ENCODE measurements at regions not wholly inside any gene's neighbourhood (a gene's known extent, or its start where the extent isn't known, plus 50 kb on each side); places are given as distances from the start of the nearest gene placed in this dataset.
"Not testable (repeated sequence)": the region's sequence is repeated elsewhere in the genome, so short reads cannot be mapped to it uniquely, and the experiment has no call there.

DNA sequence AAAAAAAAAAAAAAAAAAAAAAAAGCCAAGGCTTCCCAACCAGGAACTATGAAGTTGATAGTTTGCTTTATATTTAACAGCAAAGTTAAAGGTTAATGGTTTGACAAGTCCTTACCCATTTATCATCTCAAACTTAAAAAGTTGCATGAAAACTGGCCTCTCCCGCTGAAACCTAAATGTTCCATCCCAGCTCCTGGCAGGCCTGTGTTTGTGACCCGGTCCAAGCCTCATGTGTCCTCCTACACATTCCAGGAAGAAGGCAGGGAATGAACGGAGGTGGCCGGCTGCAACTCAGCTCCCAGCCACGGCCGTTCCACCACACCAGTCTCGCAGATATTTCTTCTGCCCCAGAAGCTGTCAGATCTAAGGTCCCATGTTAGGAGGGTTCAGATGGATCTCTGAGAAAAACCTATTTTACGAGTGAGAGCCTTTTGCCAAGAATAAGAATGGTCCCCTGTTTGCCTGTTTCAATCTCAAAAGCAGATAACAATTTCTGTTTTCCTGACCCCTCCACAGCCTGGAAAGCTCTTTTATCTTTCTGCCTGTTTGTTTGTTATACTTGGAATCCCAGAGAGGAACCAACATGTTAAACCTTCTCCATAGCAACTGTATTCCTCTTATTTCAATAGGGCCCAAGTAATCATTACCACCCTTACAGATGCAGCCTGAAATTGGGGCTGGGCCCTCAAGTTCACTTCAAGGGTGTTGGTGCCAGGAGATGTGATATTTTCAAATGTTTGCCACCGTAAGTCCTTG lies 56.5 kb downstream of the KCTD12 start:
- no peak for DNase-seq

GRCh38 chr13:76828316-76828741 lies 57.9 kb downstream of the KCTD12 start:
- no peak for DNase-seq

DNA sequence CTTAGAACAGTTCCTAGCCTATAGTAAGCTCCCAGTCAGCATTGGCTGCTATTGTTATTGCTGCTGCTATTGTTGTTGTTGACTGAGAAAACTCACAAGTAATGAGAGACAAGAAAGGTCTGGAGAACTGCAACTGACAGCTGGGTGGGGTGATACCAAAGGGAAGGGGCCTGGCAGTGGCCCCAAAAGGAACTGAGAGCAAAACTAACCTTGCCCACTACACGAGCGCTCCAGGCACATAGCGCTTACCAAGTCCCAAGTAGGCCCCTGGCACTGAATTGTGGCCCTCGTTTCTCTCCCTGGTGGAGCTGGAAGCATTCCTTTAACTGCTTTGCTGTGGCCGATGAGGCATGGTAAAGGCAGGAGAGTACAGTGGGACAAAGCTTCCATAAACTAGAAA lies 59.7 kb downstream of the KCTD12 start:
- no peak for DNase-seq

- DNase-seq = no peak
Measured at GRCh38 chr13:76825430-76825829, 60.8 kb downstream of the KCTD12 start.

DNA sequence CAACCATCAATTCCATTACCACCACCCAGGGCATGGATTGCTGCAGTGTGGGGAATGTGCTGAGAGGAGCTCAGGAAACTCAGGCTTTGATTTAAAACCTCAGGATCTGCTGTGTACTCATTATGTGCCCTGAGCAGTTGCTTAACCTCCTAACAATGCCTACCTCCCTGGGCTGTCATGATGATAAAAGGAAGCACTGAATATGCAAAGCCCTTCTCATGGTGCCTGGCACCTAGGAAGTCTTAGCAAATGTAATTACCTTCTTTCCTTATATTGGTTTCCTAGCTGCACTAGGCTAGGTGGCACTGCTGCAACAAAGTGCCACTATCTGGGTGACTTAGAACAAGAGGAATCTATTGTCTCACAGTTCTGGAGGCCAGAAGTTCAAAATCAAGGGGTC lies 62.2 kb downstream of the KCTD12 start:
- no peak for DNase-seq

DNA sequence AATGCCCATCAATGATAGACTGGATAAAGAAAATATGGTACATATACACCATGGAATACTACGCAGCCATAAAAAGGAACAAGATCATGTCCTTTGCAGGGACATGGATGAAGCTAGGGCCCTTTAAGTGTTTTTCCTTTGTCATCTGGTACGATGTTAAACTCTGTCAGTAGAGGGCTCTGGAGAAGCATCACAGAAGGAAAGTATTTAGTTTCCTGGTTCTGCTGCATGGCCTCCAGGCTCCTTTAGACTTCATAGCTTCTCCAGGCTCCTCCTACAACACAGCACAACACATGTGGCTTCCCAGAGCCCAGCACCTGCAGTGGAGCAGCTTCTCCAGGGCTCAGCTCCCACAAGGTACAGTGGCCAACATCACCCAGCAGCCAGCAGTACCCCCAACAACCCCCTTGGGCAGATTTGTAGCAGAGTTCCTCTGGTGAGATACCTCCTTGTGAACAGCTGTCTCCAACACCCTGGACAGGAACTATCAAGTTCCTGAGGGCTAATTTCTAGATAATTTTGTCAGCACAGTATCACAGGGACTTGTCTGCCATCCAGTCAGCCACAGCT lies 63.4 kb downstream of the KCTD12 start:
- DNase-seq = no peak

GRCh38 chr13:76821222-76821621 lies 65.0 kb downstream of the KCTD12 start:
- not testable (repeated sequence) for DNase-seq

GRCh38 chr13:76820759-76821158 lies 65.4 kb downstream of the KCTD12 start:
- DNase-seq = no peak

- DNase-seq = no peak
Measured at GRCh38 chr13:76816394-76816793, 69.8 kb downstream of the KCTD12 start.

DNA sequence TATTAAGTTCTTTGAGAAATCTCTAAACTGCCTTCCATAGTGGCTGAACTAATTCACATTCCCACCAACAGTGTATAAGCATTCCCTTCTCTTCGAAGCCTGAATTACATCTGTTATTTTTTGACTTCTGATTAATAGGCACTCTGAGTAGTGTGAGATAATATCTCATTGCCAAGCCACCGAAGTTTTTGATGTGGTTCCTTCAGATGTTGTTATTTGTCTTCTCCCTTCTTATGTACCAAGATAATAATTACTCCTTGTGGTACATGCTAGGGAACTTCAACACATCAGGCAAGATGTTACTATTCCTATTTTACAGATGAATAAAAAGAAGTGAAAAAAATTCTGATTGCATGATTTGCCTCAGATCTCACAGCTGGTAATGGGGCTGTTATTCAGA lies 70.9 kb downstream of the KCTD12 start:
- no peak for DNase-seq

- DNase-seq = no peak
Measured at GRCh38 chr13:76813891-76814290, 72.3 kb downstream of the KCTD12 start.

- no peak for DNase-seq
Measured at GRCh38 chr13:76813000-76813691, 73.1 kb downstream of the KCTD12 start.

DNA sequence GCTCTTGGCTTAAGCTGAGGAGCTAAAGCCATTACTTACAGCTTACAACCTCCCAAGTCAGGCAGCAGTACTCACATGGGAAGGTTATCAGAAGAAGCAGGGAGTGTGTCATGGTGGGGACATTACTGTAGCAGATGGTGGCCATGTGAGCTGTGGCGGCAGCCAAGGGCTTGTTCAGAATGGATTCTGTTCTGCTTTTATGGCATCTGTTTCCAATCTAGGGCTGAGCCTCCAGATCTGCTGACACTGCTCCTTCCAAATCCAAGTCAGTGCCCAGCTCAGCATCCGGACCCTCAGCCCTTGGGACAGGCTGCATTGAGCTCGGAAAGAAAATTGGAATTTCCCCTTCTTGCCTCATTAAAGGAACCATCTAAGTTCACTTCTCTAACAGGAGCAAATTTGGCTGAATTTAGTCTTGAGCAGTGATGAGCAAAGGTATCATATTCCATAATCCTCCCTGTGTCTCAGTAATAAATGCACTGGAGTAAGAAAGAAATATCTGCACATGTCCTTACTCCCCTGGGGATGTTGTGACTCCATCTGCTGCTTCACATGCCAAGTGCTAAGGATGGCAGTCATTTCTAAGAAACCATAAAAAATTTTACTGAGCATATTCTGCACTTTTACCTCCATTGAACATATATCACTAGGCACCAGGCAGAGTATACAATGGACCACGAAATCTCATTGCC lies 73.9 kb downstream of the KCTD12 start:
- DNase-seq = no peak

DNA sequence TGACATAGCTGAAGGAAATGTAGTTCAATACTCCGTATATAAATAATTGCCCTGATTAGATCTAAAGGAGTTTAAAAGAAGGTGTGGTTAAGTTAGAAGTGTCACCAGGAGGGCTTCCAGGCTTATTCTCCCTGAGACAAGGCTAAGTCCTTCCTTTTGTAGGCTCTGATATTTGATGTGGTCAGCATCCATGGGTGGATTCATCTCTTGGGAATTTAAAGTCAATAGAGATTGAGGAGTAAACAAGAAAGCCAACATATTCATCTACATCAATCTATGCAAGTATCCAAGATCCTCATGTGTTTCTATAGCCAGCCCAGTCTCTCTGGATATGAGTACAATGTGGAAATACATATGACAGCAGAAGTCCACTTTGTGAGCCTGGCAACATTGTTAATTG lies 76.8 kb downstream of the KCTD12 start:
- DNase-seq = no peak

DNA sequence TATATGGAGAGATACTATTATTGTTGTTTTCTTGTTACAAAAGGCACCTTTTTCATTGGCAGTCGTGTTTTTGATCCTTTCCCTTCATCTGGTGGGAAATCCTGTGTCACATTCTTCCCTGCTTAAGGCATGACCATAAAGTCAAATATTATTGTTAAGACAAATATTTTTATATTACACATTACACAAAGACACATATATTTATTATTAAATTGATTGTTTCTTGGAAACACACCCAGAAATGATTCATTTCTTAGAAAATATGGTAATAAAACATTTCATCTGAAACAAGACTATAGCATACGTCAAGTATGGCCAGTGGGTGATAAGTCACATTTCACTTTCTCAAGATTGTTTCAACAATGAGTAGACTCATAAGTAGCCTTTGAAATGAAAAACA lies 77.3 kb downstream of the KCTD12 start:
- DNase-seq = no peak

GRCh38 chr13:76804801-76805200 lies 81.4 kb downstream of the KCTD12 start:
- DNase-seq = no peak

GRCh38 chr13:76803831-76804230 lies 82.4 kb downstream of the KCTD12 start:
- no peak for DNase-seq

GRCh38 chr13:76800943-76801342 lies 85.3 kb downstream of the KCTD12 start:
- DNase-seq = no peak

DNA sequence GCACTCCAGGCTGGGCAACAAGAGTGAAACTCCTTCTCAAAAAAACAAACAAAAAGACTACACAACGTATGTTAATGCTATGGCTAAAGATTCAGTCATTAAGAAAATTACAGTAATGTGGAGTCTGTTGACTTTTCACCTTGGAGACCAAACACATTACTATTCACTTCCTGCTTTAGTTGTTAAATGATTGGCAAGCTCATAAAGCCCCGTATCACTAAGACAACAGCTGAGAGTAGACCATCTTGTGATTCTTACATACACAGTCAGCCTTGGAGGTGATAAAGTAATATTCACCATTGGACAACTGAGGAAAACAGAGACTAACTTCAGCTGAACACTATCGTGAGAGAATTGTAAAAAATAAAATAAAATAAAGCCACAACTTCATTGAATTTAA lies 86.5 kb downstream of the KCTD12 start:
- DNase-seq = no peak

DNA sequence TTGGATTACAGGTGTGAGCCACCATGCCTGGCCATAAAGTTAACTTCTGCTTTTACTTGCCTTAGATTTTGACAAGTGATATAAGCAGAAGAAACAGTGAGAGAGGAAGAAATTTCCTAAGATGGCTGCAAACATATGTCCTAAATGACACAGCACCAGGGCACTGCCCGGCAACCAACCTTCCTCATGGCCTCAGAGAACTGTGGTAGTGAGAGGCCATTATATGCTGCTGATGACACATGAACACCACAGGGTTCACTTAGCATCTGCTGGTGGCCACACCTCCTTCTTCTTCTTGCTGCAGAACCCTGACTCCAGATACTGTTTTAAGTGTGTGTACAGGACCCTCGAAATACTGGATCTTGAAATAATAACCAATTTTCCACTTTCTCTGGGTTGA lies 88.2 kb downstream of the KCTD12 start:
- no peak for DNase-seq

GRCh38 chr13:76797361-76797760 lies 88.8 kb downstream of the KCTD12 start:
- DNase-seq = no peak

GRCh38 chr13:76796851-76797250 lies 89.4 kb downstream of the KCTD12 start:
- no peak for DNase-seq
